WTC11 (cell line): ENCODE measurements at regions not wholly inside any gene's neighbourhood (a gene's known extent, or its start where the extent isn't known, plus 50 kb on each side); places are given as distances from the start of the nearest gene placed in this dataset.

Experiments
- ATAC-seq: fragments of 200-7000 bp; cut with Tn5 transposase; 2 replicates; pipeline ENCODE4 v1.10.0; 2021; ENCODE audit warnings: mild to moderate bottlenecking, moderate library complexity
- CTCF ChIA-PET: fragments of 300-600 bp; sonication (Branson Sonifier 250); formaldehyde crosslinking; loops from one replicate; lab custom pipeline; 2021; ENCODE audit warnings: antibody characterized with exemption; lab: Charles Lee
- POLR2A ChIA-PET: fragments of 350-600 bp; sonication (Branson Sonifier 250); formaldehyde crosslinking; loops from one replicate; lab custom pipeline; 2021; ENCODE audit warnings: antibody characterized with exemption; lab: Charles Lee
- DNase-seq: peaks from one replicate; pipeline ENCODE4 v3.0.0; 2021; ENCODE audit warnings: low spot score
- H3K27ac Mint-ChIP-seq: 2 replicates; pipeline ENCODE4 v1.8.0; 2021; ENCODE audit warnings: mixed read lengths
- H3K27me3 Mint-ChIP-seq: 2 replicates; pipeline ENCODE4 v1.8.0; 2021; ENCODE audit warnings: low read depth, mild to moderate bottlenecking, moderate library complexity, mixed read lengths
- H3K36me3 Mint-ChIP-seq: 2 replicates; pipeline ENCODE4 v1.8.0; 2021; ENCODE audit warnings: mixed read lengths
- H3K4me1 Mint-ChIP-seq: 2 replicates; pipeline ENCODE4 v1.8.0; 2022; ENCODE audit warnings: mixed read lengths
- H3K4me3 Mint-ChIP-seq: 2 replicates; pipeline ENCODE4 v1.8.0; 2021; ENCODE audit warnings: mild to moderate bottlenecking, moderate library complexity, mixed read lengths
- H3K9me3 Mint-ChIP-seq: 2 replicates; pipeline ENCODE4 v1.8.0; 2021; ENCODE audit warnings: mixed read lengths
- ARID4B ChIP-seq: sonication (generic); formaldehyde crosslinking; IDR thresholded peaks from 2 replicates; pipeline ENCODE4 v1.8.0; 2023; ENCODE audit warnings: missing genetic modification reagents, mild to moderate bottlenecking, borderline replicate concordance
- ATF1 ChIP-seq: sonication (generic); formaldehyde crosslinking; IDR thresholded peaks from 2 replicates; pipeline ENCODE4 v1.8.1; 2023; ENCODE audit warnings: mild to moderate bottlenecking, moderate library complexity, missing genetic modification reagents
- CREB1 ChIP-seq: sonication (generic); formaldehyde crosslinking; IDR thresholded peaks from 2 replicates; pipeline ENCODE4 v1.8.0; 2023; ENCODE audit warnings: mild to moderate bottlenecking, missing genetic modification reagents
- CREM ChIP-seq: sonication (generic); formaldehyde crosslinking; IDR thresholded peaks from 2 replicates; pipeline ENCODE4 v1.8.1; 2022; ENCODE audit warnings: mild to moderate bottlenecking, missing genetic modification reagents, moderate library complexity
- ELF4 ChIP-seq: sonication (generic); formaldehyde crosslinking; IDR thresholded peaks from 2 replicates; pipeline ENCODE4 v1.8.1; 2022; ENCODE audit warnings: low read depth, mild to moderate bottlenecking, moderate library complexity, missing genetic modification reagents
- ETV6 ChIP-seq: sonication (generic); formaldehyde crosslinking; IDR thresholded peaks from 2 replicates; pipeline ENCODE4 v1.8.1; 2022; ENCODE audit warnings: mild to moderate bottlenecking, missing genetic modification reagents
- FOXJ3 ChIP-seq: sonication (generic); formaldehyde crosslinking; IDR thresholded peaks from 2 replicates; pipeline ENCODE4 v1.9.0; 2021; ENCODE audit warnings: missing genetic modification reagents, mild to moderate bottlenecking, borderline replicate concordance
- HMGA2 ChIP-seq: fragments of 250-450 bp; sonication (Bioruptor Pico); IDR thresholded peaks from 2 replicates; pipeline ENCODE4 v1.4.0; 2021; ENCODE audit warnings: mild to moderate bottlenecking, moderate library complexity
- JAZF1 ChIP-seq: fragments of 250-450 bp; sonication (Bioruptor Pico); IDR thresholded peaks from 2 replicates; pipeline ENCODE4 v1.9.0; 2021; ENCODE audit warnings: moderate library complexity, mild to moderate bottlenecking, inconsistent platforms
- JUN ChIP-seq: sonication (generic); formaldehyde crosslinking; IDR thresholded peaks from 2 replicates; pipeline ENCODE4 v1.8.0; 2023; ENCODE audit warnings: mild to moderate bottlenecking, missing genetic modification reagents
- MXD4 ChIP-seq: fragments of 250-450 bp; sonication (Bioruptor Pico); IDR thresholded peaks from 2 replicates; pipeline ENCODE4 v1.8.0; 2021; ENCODE audit warnings: mild to moderate bottlenecking, moderate library complexity, borderline replicate concordance
- NFYB ChIP-seq: sonication (generic); formaldehyde crosslinking; conservative IDR thresholded peaks from 2 replicates; pipeline ENCODE4 v1.8.0; 2022; ENCODE audit warnings: low read depth, missing genetic modification reagents
- SMAD3 ChIP-seq: sonication (generic); formaldehyde crosslinking; IDR thresholded peaks from 2 replicates; pipeline ENCODE4 v1.8.0; 2022; ENCODE audit warnings: missing genetic modification reagents, mild to moderate bottlenecking, borderline replicate concordance
- SMAD4 ChIP-seq: sonication (generic); formaldehyde crosslinking; IDR thresholded peaks from 2 replicates; pipeline ENCODE4 v1.8.0; 2022; ENCODE audit warnings: mild to moderate bottlenecking, missing genetic modification reagents
- ZNF317 ChIP-seq: sonication (generic); formaldehyde crosslinking; IDR thresholded peaks from 2 replicates; pipeline ENCODE4 v1.8.1; 2023; ENCODE audit warnings: low read depth, mild to moderate bottlenecking, moderate library complexity, missing genetic modification reagents, borderline replicate concordance
- ZNF671 ChIP-seq: fragments of 250-450 bp; sonication (Bioruptor Pico); IDR thresholded peaks from 2 replicates; pipeline ENCODE4 v1.8.0; 2021; ENCODE audit warnings: mild to moderate bottlenecking
- TF ChIP-seq, protein P1 (sequence below): sonication (generic); formaldehyde crosslinking; conservative IDR thresholded peaks from 2 replicates; pipeline ENCODE4 v1.8.1; 2023; ENCODE audit warnings: mild to moderate bottlenecking, low read depth, missing genetic modification reagents, moderate library complexity
- TF ChIP-seq, protein P2 (sequence below): sonication (generic); formaldehyde crosslinking; IDR thresholded peaks from 2 replicates; pipeline ENCODE4 v1.8.1; 2023; ENCODE audit warnings: mild to moderate bottlenecking, missing genetic modification reagents
- TF ChIP-seq, protein P3 (sequence below): fragments of 250-450 bp; sonication (Bioruptor Pico); IDR thresholded peaks from 2 replicates; pipeline ENCODE4 v1.9.0; 2021; ENCODE audit warnings: mild to moderate bottlenecking, borderline replicate concordance

DNA sequence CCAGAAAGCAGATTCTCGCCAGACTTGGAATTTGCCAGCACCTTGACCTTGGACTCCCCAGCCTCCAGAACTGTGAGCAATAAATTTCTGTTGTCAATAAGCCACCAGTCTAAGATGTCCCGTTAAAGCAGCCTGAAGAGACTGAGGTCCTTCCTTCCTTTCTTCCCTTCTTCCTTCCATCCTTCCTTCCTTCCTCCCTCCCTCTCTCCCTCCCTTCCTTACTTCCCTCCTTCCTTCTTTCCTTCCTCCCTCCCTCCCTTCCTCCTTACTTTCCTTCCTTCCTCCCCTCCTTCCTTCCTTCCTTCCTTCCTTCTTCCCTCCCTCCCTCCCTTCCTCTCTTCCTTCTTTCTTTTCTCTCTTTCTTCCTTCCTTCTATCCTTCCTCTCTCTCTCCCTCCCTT is 66.4 kb downstream of the NPTX2 start:
- no peak overlapping the region for H3K27ac Mint-ChIP-seq
- no peak overlapping the region for H3K4me3 Mint-ChIP-seq
- H3K36me3 Mint-ChIP-seq, result no peaks in the 10 kb centered on the region
- H3K9me3 Mint-ChIP-seq, result peaks cover 25% of the 10 kb centered on the region
- H3K4me1 Mint-ChIP-seq, result no peaks in the 10 kb centered on the region
- CTCF ChIA-PET, result interaction anchor here (1.2 kb wide), 1 partner anchor 148 kb away, joined by 3 read pairs; no protein-coding TSS in a partner anchor
- TF ChIP-seq ZNF671, result no peak
- TF ChIP-seq, protein P1, sequence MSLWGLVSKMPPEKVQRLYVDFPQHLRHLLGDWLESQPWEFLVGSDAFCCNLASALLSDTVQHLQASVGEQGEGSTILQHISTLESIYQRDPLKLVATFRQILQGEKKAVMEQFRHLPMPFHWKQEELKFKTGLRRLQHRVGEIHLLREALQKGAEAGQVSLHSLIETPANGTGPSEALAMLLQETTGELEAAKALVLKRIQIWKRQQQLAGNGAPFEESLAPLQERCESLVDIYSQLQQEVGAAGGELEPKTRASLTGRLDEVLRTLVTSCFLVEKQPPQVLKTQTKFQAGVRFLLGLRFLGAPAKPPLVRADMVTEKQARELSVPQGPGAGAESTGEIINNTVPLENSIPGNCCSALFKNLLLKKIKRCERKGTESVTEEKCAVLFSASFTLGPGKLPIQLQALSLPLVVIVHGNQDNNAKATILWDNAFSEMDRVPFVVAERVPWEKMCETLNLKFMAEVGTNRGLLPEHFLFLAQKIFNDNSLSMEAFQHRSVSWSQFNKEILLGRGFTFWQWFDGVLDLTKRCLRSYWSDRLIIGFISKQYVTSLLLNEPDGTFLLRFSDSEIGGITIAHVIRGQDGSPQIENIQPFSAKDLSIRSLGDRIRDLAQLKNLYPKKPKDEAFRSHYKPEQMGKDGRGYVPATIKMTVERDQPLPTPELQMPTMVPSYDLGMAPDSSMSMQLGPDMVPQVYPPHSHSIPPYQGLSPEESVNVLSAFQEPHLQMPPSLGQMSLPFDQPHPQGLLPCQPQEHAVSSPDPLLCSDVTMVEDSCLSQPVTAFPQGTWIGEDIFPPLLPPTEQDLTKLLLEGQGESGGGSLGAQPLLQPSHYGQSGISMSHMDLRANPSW (CRISPR knock-in tag), result no peak
- TF ChIP-seq, all 79 proteins: peak for 0
- POLR2A ChIA-PET, result no interaction called here
- ATAC-seq, result no peak
- no peak for DNase-seq
- H3K27me3 Mint-ChIP-seq, result peaks cover 18% of the 10 kb centered on the region

- DNase-seq (no peak), ATAC-seq (no peak)
- Mint-ChIP-seq H3K9me3 (peaks cover 35% of the 10 kb centered on the region), H3K36me3 (no peaks in the 10 kb centered on the region), H3K4me1 (no peaks in the 10 kb centered on the region), H3K27ac (no peak overlapping the region), H3K27me3 (peaks cover 25% of the 10 kb centered on the region), H3K4me3 (no peak overlapping the region)
- CTCF ChIA-PET, result interaction anchor here (0.7 to 1.1 kb wide), 3 partner anchors 146 to 264 kb away, joined by 3 read pairs; no protein-coding TSS in a partner anchor
- POLR2A ChIA-PET, result interaction anchor here (0.5 kb wide), 1 partner anchor 420 kb away, joined by 3 read pairs; no protein-coding TSS in a partner anchor
- no peak for TF ChIP-seq NFYB (CRISPR knock-in tag)
- TF ChIP-seq ATF1 (CRISPR knock-in tag), result no peak
- no peak for TF ChIP-seq HMGA2 (CRISPR knock-in tag)
- TF ChIP-seq ZNF317 (CRISPR knock-in tag), result no peak
- TF ChIP-seq, protein P2, sequence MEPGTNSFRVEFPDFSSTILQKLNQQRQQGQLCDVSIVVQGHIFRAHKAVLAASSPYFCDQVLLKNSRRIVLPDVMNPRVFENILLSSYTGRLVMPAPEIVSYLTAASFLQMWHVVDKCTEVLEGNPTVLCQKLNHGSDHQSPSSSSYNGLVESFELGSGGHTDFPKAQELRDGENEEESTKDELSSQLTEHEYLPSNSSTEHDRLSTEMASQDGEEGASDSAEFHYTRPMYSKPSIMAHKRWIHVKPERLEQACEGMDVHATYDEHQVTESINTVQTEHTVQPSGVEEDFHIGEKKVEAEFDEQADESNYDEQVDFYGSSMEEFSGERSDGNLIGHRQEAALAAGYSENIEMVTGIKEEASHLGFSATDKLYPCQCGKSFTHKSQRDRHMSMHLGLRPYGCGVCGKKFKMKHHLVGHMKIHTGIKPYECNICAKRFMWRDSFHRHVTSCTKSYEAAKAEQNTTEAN, result no peak
- no peak for TF ChIP-seq FOXJ3 (CRISPR knock-in tag)
- TF ChIP-seq ARID4B (CRISPR knock-in tag), result no peak
- TF ChIP-seq ELF4 (CRISPR knock-in tag), result no peak
- TF ChIP-seq MXD4, result no peak
- TF ChIP-seq, protein P3, sequence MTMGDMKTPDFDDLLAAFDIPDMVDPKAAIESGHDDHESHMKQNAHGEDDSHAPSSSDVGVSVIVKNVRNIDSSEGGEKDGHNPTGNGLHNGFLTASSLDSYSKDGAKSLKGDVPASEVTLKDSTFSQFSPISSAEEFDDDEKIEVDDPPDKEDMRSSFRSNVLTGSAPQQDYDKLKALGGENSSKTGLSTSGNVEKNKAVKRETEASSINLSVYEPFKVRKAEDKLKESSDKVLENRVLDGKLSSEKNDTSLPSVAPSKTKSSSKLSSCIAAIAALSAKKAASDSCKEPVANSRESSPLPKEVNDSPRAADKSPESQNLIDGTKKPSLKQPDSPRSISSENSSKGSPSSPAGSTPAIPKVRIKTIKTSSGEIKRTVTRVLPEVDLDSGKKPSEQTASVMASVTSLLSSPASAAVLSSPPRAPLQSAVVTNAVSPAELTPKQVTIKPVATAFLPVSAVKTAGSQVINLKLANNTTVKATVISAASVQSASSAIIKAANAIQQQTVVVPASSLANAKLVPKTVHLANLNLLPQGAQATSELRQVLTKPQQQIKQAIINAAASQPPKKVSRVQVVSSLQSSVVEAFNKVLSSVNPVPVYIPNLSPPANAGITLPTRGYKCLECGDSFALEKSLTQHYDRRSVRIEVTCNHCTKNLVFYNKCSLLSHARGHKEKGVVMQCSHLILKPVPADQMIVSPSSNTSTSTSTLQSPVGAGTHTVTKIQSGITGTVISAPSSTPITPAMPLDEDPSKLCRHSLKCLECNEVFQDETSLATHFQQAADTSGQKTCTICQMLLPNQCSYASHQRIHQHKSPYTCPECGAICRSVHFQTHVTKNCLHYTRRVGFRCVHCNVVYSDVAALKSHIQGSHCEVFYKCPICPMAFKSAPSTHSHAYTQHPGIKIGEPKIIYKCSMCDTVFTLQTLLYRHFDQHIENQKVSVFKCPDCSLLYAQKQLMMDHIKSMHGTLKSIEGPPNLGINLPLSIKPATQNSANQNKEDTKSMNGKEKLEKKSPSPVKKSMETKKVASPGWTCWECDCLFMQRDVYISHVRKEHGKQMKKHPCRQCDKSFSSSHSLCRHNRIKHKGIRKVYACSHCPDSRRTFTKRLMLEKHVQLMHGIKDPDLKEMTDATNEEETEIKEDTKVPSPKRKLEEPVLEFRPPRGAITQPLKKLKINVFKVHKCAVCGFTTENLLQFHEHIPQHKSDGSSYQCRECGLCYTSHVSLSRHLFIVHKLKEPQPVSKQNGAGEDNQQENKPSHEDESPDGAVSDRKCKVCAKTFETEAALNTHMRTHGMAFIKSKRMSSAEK (CRISPR knock-in tag), result no peak
- TF ChIP-seq SMAD3, result no peak
- no peak for TF ChIP-seq SMAD4 (CRISPR knock-in tag)
- TF ChIP-seq JAZF1 (CRISPR knock-in tag), result no peak
- TF ChIP-seq CREM (CRISPR knock-in tag), result no peak
- no peak for TF ChIP-seq JUN (CRISPR knock-in tag)
- no peak for TF ChIP-seq ETV6 (CRISPR knock-in tag)
- no peak for TF ChIP-seq CREB1 (CRISPR knock-in tag)
- TF ChIP-seq, protein P1 (CRISPR knock-in tag), result no peak
Measured at GRCh38 chr7:98685541-98685940, 68.5 kb downstream of the NPTX2 start.
